ENCODE measurements at regions not wholly inside any gene's neighbourhood (a gene's known extent, or its start where the extent isn't known, plus 50 kb on each side); places are given as distances from the start of the nearest gene placed in this dataset.

GRCh38 chr9:38224941-38225340 is 155.9 kb upstream of the SHB start:
- DNase-seq = no peak
- H3K36me3 ChIP-seq (ENCODE audit: insufficient read depth, low read length) = no peaks in the 10 kb centered on the region
- H3K27me3 ChIP-seq (ENCODE audit: insufficient read depth, low read length, poor library complexity, severe bottlenecking) = no peaks in the 10 kb centered on the region
- ChIA-PET POLR2A (no interaction called here), CTCF (no interaction called here)
- H3K9me3 ChIP-seq (ENCODE audit: low read length) = no peaks in the 10 kb centered on the region
- Mint-ChIP-seq H3K9me3 (peaks cover 0 to 5% (median 4%) of the 10 kb centered on the region in 5 donors), H3K4me3 (no peak overlapping the region), H3K27me3 (peaks cover 19 to 48% of the 10 kb centered on the region in 2 donors), H3K4me1 (peaks cover 13 to 17% (median 16%) of the 10 kb centered on the region in 3 donors), H3K36me3 (no peaks in the 10 kb centered on the region), H3K27ac (peak overlapping the region in 1 of 8 donors; percentile 87)
- H3K4me3 ChIP-seq (ENCODE audit: low read length) = no peak overlapping the region
- H3K4me1 ChIP-seq (ENCODE audit: insufficient read depth, low read length) = peaks cover 12% of the 10 kb centered on the region
- no peak overlapping the region for H3K27ac ChIP-seq (ENCODE audit: low read depth, low read length)

- H3K27ac Mint-ChIP-seq = no peak overlapping the region
- peaks cover 3 to 27% of the 10 kb centered on the region in 2 donors for H3K27me3 Mint-ChIP-seq
- Histone ChIP-seq H3K27me3 (ENCODE audit: insufficient read depth, low read length, poor library complexity, severe bottlenecking) (no peaks in the 10 kb centered on the region), H3K27ac (ENCODE audit: low read depth, low read length) (no peak overlapping the region), H3K4me1 (ENCODE audit: insufficient read depth, low read length) (no peaks in the 10 kb centered on the region), H3K4me3 (ENCODE audit: low read length) (no peak overlapping the region), H3K36me3 (ENCODE audit: insufficient read depth, low read length) (no peaks in the 10 kb centered on the region), H3K9me3 (ENCODE audit: low read length) (no peaks in the 10 kb centered on the region)
- no peak overlapping the region for H3K4me3 Mint-ChIP-seq
- ChIA-PET POLR2A (no interaction called here), CTCF (no interaction called here)
- DNase-seq = no peak
- no peaks in the 10 kb centered on the region for H3K4me1 Mint-ChIP-seq
- no peaks in the 10 kb centered on the region for H3K36me3 Mint-ChIP-seq
- no peaks in the 10 kb centered on the region for H3K9me3 Mint-ChIP-seq
Observed at GRCh38 chr9:38216572-38216971, 147.5 kb upstream of the SHB start.

- no peaks in the 10 kb centered on the region for H3K4me1 ChIP-seq (ENCODE audit: insufficient read depth, low read length)
- ChIA-PET POLR2A (no interaction called here), CTCF (no interaction called here)
- no peaks in the 10 kb centered on the region for H3K27me3 ChIP-seq (ENCODE audit: insufficient read depth, low read length, poor library complexity, severe bottlenecking)
- no peaks in the 10 kb centered on the region for H3K36me3 ChIP-seq (ENCODE audit: insufficient read depth, low read length)
- H3K4me1 Mint-ChIP-seq = no peaks in the 10 kb centered on the region
- H3K4me3 Mint-ChIP-seq = no peak overlapping the region
- no peaks in the 10 kb centered on the region for H3K9me3 Mint-ChIP-seq
- no peak for DNase-seq
- H3K9me3 ChIP-seq (ENCODE audit: low read length) = no peaks in the 10 kb centered on the region
- H3K27me3 Mint-ChIP-seq = peaks cover 3 to 27% of the 10 kb centered on the region in 2 donors
- H3K4me3 ChIP-seq (ENCODE audit: low read length) = no peak overlapping the region
- H3K27ac ChIP-seq (ENCODE audit: low read depth, low read length) = no peak overlapping the region
- H3K36me3 Mint-ChIP-seq = no peaks in the 10 kb centered on the region
- H3K27ac Mint-ChIP-seq = no peak overlapping the region
Observed at GRCh38 chr9:38215465-38215864, 146.4 kb upstream of the SHB start.

GRCh38 chr9:38214432-38214831 is 145.4 kb upstream of the SHB start:
- Histone ChIP-seq H3K9me3 (ENCODE audit: low read length) (no peaks in the 10 kb centered on the region), H3K4me1 (ENCODE audit: insufficient read depth, low read length) (no peaks in the 10 kb centered on the region), H3K27ac (ENCODE audit: low read depth, low read length) (no peak overlapping the region), H3K36me3 (ENCODE audit: insufficient read depth, low read length) (no peaks in the 10 kb centered on the region), H3K4me3 (ENCODE audit: low read length) (no peak overlapping the region), H3K27me3 (ENCODE audit: insufficient read depth, low read length, poor library complexity, severe bottlenecking) (no peaks in the 10 kb centered on the region)
- H3K27ac Mint-ChIP-seq = no peak overlapping the region
- H3K4me3 Mint-ChIP-seq = no peak overlapping the region
- H3K9me3 Mint-ChIP-seq = no peaks in the 10 kb centered on the region
- H3K27me3 Mint-ChIP-seq = peaks cover 3 to 35% of the 10 kb centered on the region in 2 donors
- H3K4me1 Mint-ChIP-seq = no peaks in the 10 kb centered on the region
- DNase-seq = no peak
- CTCF ChIA-PET = no interaction called here
- H3K36me3 Mint-ChIP-seq = no peaks in the 10 kb centered on the region
- POLR2A ChIA-PET = no interaction called here

- Mint-ChIP-seq H3K36me3 (peaks cover 0 to 3% (median 0%) of the 10 kb centered on the region in 3 donors), H3K27ac (peak overlapping the region in 1 of 8 donors; percentile 74), H3K27me3 (peaks cover 3 to 35% of the 10 kb centered on the region in 2 donors), H3K9me3 (no peaks in the 10 kb centered on the region), H3K4me3 (no peak overlapping the region), H3K4me1 (no peaks in the 10 kb centered on the region)
- H3K4me3 ChIP-seq (ENCODE audit: low read length) = no peak overlapping the region
- no peak overlapping the region for H3K27ac ChIP-seq (ENCODE audit: low read depth, low read length)
- no peaks in the 10 kb centered on the region for H3K9me3 ChIP-seq (ENCODE audit: low read length)
- H3K4me1 ChIP-seq (ENCODE audit: insufficient read depth, low read length) = no peaks in the 10 kb centered on the region
- ChIA-PET POLR2A (no interaction called here), CTCF (no interaction called here)
- no peaks in the 10 kb centered on the region for H3K27me3 ChIP-seq (ENCODE audit: insufficient read depth, low read length, poor library complexity, severe bottlenecking)
- DNase-seq = no peak
- H3K36me3 ChIP-seq (ENCODE audit: insufficient read depth, low read length) = no peaks in the 10 kb centered on the region
Observed at GRCh38 chr9:38213631-38214299, 144.7 kb upstream of the SHB start.

GRCh38 chr9:38212016-38212415 is 143.0 kb upstream of the SHB start:
- Histone ChIP-seq H3K27me3 (ENCODE audit: insufficient read depth, low read length, poor library complexity, severe bottlenecking) (no peaks in the 10 kb centered on the region), H3K4me1 (ENCODE audit: insufficient read depth, low read length) (no peaks in the 10 kb centered on the region), H3K4me3 (ENCODE audit: low read length) (no peak overlapping the region), H3K36me3 (ENCODE audit: insufficient read depth, low read length) (no peaks in the 10 kb centered on the region), H3K9me3 (ENCODE audit: low read length) (no peaks in the 10 kb centered on the region), H3K27ac (ENCODE audit: low read depth, low read length) (no peak overlapping the region)
- DNase-seq = no peak
- ChIA-PET POLR2A (no interaction called here), CTCF (no interaction called here)
- Mint-ChIP-seq H3K36me3 (peaks cover 0 to 3% (median 0%) of the 10 kb centered on the region in 3 donors), H3K27me3 (peaks cover 3 to 44% of the 10 kb centered on the region in 2 donors), H3K4me3 (no peak overlapping the region), H3K9me3 (no peaks in the 10 kb centered on the region), H3K4me1 (no peaks in the 10 kb centered on the region), H3K27ac (no peak overlapping the region)

GRCh38 chr9:38211002-38211401 is 142.0 kb upstream of the SHB start:
- Mint-ChIP-seq H3K27me3 (peaks cover 3 to 44% of the 10 kb centered on the region in 2 donors), H3K36me3 (peaks cover 0 to 3% (median 0%) of the 10 kb centered on the region in 3 donors), H3K4me1 (no peaks in the 10 kb centered on the region), H3K27ac (no peak overlapping the region), H3K4me3 (no peak overlapping the region), H3K9me3 (no peaks in the 10 kb centered on the region)
- H3K9me3 ChIP-seq (ENCODE audit: low read length) = no peaks in the 10 kb centered on the region
- no peaks in the 10 kb centered on the region for H3K36me3 ChIP-seq (ENCODE audit: insufficient read depth, low read length)
- no peak for DNase-seq
- CTCF ChIA-PET = interaction anchor here (1.0 kb wide), 1 partner anchor 12 kb away, joined by 6 read pairs; no protein-coding TSS in a partner anchor
- H3K4me1 ChIP-seq (ENCODE audit: insufficient read depth, low read length) = no peaks in the 10 kb centered on the region
- H3K27ac ChIP-seq (ENCODE audit: low read depth, low read length) = no peak overlapping the region
- POLR2A ChIA-PET = no interaction called here
- no peaks in the 10 kb centered on the region for H3K27me3 ChIP-seq (ENCODE audit: insufficient read depth, low read length, poor library complexity, severe bottlenecking)
- no peak overlapping the region for H3K4me3 ChIP-seq (ENCODE audit: low read length)

- ChIA-PET CTCF (no interaction called here), POLR2A (no interaction called here)
- Mint-ChIP-seq H3K36me3 (peaks cover 0 to 3% (median 0%) of the 10 kb centered on the region in 3 donors), H3K9me3 (no peaks in the 10 kb centered on the region), H3K4me3 (no peak overlapping the region), H3K27me3 (peaks cover 1 to 29% of the 10 kb centered on the region in 2 donors), H3K27ac (peak overlapping the region in 1 of 8 donors; percentile 34), H3K4me1 (no peaks in the 10 kb centered on the region)
- Histone ChIP-seq H3K9me3 (ENCODE audit: low read length) (no peaks in the 10 kb centered on the region), H3K27me3 (ENCODE audit: insufficient read depth, low read length, poor library complexity, severe bottlenecking) (no peaks in the 10 kb centered on the region), H3K27ac (ENCODE audit: low read depth, low read length) (no peak overlapping the region), H3K4me3 (ENCODE audit: low read length) (no peak overlapping the region), H3K4me1 (ENCODE audit: insufficient read depth, low read length) (no peaks in the 10 kb centered on the region), H3K36me3 (ENCODE audit: insufficient read depth, low read length) (no peaks in the 10 kb centered on the region)
- DNase-seq = no peak
Observed at GRCh38 chr9:38208206-38208901, 139.3 kb upstream of the SHB start.
